ENCODE measurements at regions not wholly inside any gene's neighbourhood (a gene's known extent, or its start where the extent isn't known, plus 50 kb on each side); places are given as distances from the start of the nearest gene placed in this dataset.

DNA sequence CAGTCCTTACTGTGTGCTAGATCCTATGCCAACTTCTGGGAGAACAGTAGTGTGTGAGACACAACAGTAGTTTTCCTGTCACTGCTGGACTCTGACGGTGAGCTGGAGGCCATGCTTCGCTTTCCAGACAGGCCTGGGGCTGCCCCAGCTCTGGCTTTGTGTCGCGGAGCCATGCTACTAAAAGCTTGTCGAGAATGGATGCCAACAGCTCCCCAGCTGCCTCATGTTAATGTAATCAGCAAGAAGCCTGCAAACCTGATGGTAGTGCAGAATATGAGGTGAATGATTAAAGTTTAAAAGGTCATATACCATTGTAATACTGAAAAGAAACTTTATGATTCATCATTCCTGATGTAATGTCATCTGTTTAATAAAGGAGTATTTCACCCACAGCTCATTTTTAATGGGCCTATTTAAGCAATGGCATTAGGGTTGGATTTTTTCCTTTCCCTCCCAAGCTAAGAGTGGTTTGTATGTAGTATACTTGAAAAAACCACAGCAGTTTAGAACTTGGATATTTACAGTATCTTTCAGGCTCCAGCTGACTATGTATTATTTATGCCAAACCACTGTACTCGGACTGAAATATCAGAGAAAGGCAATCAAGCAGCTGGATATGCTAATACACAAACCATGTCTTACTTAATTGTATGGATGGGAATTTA, 343.0 kb downstream of the NUF2 start:
- no peak overlapping the region for H3K4me3 ChIP-seq (ENCODE audit: low read depth, low read length)
- TF ChIP-seq, protein P1, sequence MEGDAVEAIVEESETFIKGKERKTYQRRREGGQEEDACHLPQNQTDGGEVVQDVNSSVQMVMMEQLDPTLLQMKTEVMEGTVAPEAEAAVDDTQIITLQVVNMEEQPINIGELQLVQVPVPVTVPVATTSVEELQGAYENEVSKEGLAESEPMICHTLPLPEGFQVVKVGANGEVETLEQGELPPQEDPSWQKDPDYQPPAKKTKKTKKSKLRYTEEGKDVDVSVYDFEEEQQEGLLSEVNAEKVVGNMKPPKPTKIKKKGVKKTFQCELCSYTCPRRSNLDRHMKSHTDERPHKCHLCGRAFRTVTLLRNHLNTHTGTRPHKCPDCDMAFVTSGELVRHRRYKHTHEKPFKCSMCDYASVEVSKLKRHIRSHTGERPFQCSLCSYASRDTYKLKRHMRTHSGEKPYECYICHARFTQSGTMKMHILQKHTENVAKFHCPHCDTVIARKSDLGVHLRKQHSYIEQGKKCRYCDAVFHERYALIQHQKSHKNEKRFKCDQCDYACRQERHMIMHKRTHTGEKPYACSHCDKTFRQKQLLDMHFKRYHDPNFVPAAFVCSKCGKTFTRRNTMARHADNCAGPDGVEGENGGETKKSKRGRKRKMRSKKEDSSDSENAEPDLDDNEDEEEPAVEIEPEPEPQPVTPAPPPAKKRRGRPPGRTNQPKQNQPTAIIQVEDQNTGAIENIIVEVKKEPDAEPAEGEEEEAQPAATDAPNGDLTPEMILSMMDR (IDR thresholded peaks at IDR 0.05; ENCODE audit: control insufficient read depth, extremely low read depth, insufficient read depth), result no peak
- DNase-seq (ENCODE audit: low read depth), result no peak

DNA sequence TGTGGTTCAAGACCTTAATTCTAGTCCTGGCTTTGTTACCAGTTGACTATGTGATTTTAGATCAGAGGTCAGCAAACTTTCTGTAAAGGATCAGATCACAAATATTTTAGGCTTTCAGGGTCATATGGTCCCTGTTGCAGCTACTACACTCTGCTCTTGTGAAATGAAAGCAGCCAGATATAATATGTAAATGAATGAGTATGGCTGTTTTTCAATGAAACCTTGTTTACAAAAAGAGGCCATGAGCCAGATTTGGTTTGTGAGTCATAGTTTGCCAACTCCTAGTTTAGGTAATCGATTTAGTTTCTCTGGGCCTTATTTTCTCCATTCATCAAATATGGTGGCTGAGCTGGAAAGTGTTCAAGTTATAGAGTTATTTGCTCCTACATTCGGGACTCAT, 346.7 kb downstream of the NUF2 start:
- H3K4me3 ChIP-seq (ENCODE audit: low read depth, low read length), result no peak overlapping the region
- no peak for DNase-seq (ENCODE audit: low read depth)
- TF ChIP-seq, protein P1 (IDR thresholded peaks at IDR 0.05; ENCODE audit: control insufficient read depth, extremely low read depth, insufficient read depth), result no peak

DNA sequence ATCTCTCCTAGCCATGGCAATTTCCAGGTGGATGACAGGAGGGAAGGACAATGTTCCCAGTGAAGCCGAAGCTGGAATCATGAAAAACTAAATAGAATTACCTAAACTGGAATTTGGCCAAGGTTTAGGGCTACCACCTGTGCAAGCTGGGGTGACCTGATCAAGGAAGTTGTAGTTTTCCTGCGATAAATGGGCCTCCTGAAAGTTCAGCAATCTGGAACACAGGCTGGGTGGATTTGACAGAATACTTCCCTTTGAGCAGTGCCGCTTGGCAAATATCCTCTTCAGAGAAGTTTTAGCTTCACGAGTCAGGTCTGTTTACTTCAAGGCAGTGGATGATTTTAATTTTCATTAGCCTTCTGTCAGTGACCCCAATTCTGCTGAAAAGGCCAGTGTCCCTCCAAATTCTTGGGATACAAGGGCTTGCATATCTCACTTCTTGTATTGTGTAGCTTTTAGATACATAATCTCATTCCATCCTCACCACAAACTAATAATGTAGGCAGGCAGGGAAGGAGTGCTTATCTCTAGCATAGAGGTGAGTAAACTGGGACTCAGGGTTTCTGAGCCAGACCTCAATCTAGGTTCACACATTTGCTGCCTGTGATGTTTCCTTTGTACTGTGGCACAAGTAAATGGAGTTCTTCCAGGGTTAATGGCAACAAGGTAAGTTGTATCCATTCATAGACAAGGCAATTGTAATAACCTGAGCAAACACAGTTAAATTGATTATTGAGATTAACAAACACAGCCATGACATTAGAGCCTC, 349.4 kb downstream of the NUF2 start:
- H3K4me3 ChIP-seq (ENCODE audit: low read depth, low read length), result no peak overlapping the region
- DNase-seq (ENCODE audit: low read depth), result no peak
- TF ChIP-seq, protein P1 (IDR thresholded peaks at IDR 0.05; ENCODE audit: control insufficient read depth, extremely low read depth, insufficient read depth), result no peak

DNA sequence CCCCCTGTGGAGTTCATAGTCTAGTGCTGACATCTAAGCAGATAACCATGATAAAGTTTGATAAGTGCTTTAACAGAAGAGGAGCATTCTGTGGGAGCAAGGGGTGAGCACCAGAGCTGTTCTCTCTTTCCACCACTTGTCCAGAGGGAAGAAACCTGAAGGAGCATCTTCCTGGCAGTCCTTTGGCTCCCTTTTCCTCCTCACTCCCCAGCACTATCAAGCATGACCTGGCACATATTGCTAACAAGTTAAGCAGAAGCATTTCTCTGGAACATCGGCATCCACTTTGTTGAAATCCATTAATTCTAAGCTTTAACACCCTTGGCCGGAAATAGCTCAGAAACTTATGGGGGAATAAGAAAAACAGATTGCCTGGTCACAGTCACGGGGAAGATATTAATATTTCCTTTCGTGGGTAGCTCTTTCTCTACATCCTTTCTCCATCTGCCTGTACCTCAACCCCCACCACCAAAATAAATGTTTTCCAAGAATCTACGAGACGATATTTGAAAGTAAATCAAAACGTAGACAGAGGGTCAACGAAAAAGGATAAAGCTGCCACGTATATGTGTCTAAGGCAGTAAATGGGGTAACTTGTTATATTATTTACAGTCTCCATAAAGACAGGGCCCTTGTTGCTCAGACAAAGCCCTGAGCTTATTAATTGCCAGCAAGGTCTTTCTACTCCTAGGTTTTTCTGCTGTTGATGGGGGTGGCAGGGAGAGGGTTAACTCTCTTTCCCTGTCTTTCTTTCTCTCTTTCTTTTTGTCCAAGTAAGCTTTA, 351.4 kb downstream of the NUF2 start:
- no peak overlapping the region for H3K4me3 ChIP-seq (ENCODE audit: low read depth, low read length)
- TF ChIP-seq, protein P1 (IDR thresholded peaks at IDR 0.05; ENCODE audit: control insufficient read depth, extremely low read depth, insufficient read depth), result no peak
- no peak for DNase-seq (ENCODE audit: low read depth)

DNA sequence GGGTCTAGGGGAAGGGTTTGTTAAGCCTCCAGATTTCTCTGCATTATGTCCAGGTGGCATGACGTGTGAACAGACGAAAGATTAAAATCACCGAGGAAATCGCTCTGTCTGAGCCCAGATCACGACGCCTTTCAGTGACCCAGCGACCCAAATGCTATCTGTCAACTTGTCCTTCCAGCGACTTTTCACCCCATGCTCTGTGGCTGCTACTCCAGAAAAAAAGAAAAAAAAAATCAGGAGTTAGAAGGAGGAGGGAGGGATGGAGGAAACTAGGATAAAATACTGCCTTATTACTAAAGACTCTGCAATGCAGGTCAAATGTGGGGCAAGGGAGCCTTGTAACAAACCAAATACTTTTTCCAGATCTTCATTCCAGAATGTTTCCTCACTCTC, 352.0 kb downstream of the NUF2 start:
- TF ChIP-seq, protein P1 (IDR thresholded peaks at IDR 0.05; ENCODE audit: control insufficient read depth, extremely low read depth, insufficient read depth), result no peak
- no peak for DNase-seq (ENCODE audit: low read depth)

DNA sequence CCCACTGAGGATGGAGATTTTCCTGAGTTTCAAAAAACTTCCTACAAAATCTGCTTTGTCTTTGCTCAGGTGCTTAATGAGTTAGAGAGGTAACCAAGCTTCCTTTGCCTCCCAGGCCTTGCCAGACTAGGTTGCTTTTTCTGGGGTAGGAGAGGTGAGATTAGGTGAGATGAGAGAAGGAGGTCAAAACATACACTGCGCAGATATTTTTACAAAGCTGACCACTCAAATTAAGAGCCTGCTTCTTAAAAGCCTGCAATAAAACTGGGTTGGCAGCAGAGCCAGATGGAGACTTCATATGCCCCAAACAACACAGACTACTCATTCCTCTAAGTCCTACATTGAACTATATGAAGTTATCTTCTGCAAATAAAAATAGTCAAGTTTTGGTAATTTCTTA, 352.5 kb downstream of the NUF2 start:
- TF ChIP-seq, protein P1 (IDR thresholded peaks at IDR 0.05; ENCODE audit: control insufficient read depth, extremely low read depth, insufficient read depth), result no peak
- DNase-seq (ENCODE audit: low read depth), result no peak
- no peak overlapping the region for H3K4me3 ChIP-seq (ENCODE audit: low read depth, low read length)

More for the DNA sequence above, 352.0 kb downstream of the NUF2 start:
- H3K4me3 ChIP-seq (ENCODE audit: low read depth, low read length), result no peak overlapping the region
